ENCODE measurements at regions not wholly inside any gene's neighbourhood (a gene's known extent, or its start where the extent isn't known, plus 50 kb on each side); places are given as distances from the start of the nearest gene placed in this dataset.

- TF ChIP-seq, protein P1, sequence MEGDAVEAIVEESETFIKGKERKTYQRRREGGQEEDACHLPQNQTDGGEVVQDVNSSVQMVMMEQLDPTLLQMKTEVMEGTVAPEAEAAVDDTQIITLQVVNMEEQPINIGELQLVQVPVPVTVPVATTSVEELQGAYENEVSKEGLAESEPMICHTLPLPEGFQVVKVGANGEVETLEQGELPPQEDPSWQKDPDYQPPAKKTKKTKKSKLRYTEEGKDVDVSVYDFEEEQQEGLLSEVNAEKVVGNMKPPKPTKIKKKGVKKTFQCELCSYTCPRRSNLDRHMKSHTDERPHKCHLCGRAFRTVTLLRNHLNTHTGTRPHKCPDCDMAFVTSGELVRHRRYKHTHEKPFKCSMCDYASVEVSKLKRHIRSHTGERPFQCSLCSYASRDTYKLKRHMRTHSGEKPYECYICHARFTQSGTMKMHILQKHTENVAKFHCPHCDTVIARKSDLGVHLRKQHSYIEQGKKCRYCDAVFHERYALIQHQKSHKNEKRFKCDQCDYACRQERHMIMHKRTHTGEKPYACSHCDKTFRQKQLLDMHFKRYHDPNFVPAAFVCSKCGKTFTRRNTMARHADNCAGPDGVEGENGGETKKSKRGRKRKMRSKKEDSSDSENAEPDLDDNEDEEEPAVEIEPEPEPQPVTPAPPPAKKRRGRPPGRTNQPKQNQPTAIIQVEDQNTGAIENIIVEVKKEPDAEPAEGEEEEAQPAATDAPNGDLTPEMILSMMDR (IDR thresholded peaks at IDR 0.05; ENCODE audit: partially characterized antibody, unreplicated experiment): no peak
- no peak for DNase-seq
- no peak overlapping the region for H3K4me3 Mint-ChIP-seq (ENCODE audit: unreplicated experiment)
- peaks cover 10% of the 10 kb centered on the region for H3K4me1 Mint-ChIP-seq (ENCODE audit: low read depth, unreplicated experiment)
- H3K27me3 Mint-ChIP-seq (ENCODE audit: unreplicated experiment): peaks cover 1% of the 10 kb centered on the region
- H3K36me3 Mint-ChIP-seq (ENCODE audit: unreplicated experiment): peaks cover 10% of the 10 kb centered on the region
- H3K9me3 Mint-ChIP-seq (ENCODE audit: unreplicated experiment): peaks cover 3% of the 10 kb centered on the region
- H3K27ac Mint-ChIP-seq (ENCODE audit: unreplicated experiment): no peak overlapping the region
These were observed 314.5 kb downstream of the UTRN start for GRCh38 chr6:144599615-144600014.

GRCh38 chr6:144601221-144601620 is 316.1 kb downstream of the UTRN start:
- Mint-ChIP-seq H3K4me1 (ENCODE audit: low read depth, unreplicated experiment) (peaks cover 4% of the 10 kb centered on the region), H3K27ac (ENCODE audit: unreplicated experiment) (no peak overlapping the region), H3K4me3 (ENCODE audit: unreplicated experiment) (no peak overlapping the region), H3K27me3 (ENCODE audit: unreplicated experiment) (no peaks in the 10 kb centered on the region), H3K9me3 (ENCODE audit: unreplicated experiment) (peaks cover under 1% of the 10 kb centered on the region), H3K36me3 (ENCODE audit: unreplicated experiment) (peaks cover 10% of the 10 kb centered on the region)
- TF ChIP-seq, protein P1 (IDR thresholded peaks at IDR 0.05; ENCODE audit: partially characterized antibody, unreplicated experiment): no peak
- DNase-seq: no peak

DNA sequence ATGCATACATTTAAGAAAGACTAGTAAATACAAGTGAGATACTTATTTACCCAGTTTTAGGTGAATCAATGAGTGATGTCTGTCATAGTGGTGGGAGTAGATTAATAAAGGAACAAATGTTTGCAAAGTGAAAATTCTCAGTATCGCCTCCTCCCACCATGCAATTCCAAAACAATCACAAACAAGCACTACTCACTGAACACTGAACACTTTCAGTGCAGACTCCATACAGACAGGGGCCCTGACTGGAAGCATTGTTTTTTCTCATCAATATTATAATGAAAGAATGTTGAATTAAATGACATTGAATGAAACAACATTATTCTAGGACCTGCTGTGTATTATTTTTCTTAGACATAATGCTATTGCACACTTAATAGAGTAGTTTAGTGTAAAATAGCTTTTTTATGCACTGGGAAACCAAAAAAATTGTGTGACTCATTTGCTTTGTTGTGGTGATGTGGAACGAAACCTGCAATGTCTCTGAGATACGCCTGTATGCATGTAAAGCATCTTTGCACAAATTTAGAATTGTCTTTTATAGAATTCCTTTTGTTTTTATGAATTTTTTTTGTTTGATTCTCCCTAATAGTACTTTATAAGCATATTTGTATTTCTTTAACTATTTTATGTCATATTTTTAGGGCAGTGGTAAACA is 317.5 kb downstream of the UTRN start:
- Mint-ChIP-seq H3K27ac (ENCODE audit: unreplicated experiment) (no peak overlapping the region), H3K27me3 (ENCODE audit: unreplicated experiment) (no peaks in the 10 kb centered on the region), H3K4me1 (ENCODE audit: low read depth, unreplicated experiment) (peaks cover 4% of the 10 kb centered on the region), H3K36me3 (ENCODE audit: unreplicated experiment) (peaks cover 10% of the 10 kb centered on the region), H3K4me3 (ENCODE audit: unreplicated experiment) (no peak overlapping the region), H3K9me3 (ENCODE audit: unreplicated experiment) (no peaks in the 10 kb centered on the region)
- no peak for DNase-seq
- TF ChIP-seq, protein P1 (IDR thresholded peaks at IDR 0.05; ENCODE audit: partially characterized antibody, unreplicated experiment): no peak

- Mint-ChIP-seq H3K27me3 (ENCODE audit: unreplicated experiment) (no peaks in the 10 kb centered on the region), H3K9me3 (ENCODE audit: unreplicated experiment) (no peaks in the 10 kb centered on the region), H3K27ac (ENCODE audit: unreplicated experiment) (no peak overlapping the region), H3K36me3 (ENCODE audit: unreplicated experiment) (peaks cover 6% of the 10 kb centered on the region), H3K4me3 (ENCODE audit: unreplicated experiment) (no peak overlapping the region), H3K4me1 (ENCODE audit: low read depth, unreplicated experiment) (peaks cover 4% of the 10 kb centered on the region)
- DNase-seq: no peak
- TF ChIP-seq, protein P1 (IDR thresholded peaks at IDR 0.05; ENCODE audit: partially characterized antibody, unreplicated experiment): no peak
These were observed 320.9 kb downstream of the UTRN start for GRCh38 chr6:144606083-144606482.

DNA sequence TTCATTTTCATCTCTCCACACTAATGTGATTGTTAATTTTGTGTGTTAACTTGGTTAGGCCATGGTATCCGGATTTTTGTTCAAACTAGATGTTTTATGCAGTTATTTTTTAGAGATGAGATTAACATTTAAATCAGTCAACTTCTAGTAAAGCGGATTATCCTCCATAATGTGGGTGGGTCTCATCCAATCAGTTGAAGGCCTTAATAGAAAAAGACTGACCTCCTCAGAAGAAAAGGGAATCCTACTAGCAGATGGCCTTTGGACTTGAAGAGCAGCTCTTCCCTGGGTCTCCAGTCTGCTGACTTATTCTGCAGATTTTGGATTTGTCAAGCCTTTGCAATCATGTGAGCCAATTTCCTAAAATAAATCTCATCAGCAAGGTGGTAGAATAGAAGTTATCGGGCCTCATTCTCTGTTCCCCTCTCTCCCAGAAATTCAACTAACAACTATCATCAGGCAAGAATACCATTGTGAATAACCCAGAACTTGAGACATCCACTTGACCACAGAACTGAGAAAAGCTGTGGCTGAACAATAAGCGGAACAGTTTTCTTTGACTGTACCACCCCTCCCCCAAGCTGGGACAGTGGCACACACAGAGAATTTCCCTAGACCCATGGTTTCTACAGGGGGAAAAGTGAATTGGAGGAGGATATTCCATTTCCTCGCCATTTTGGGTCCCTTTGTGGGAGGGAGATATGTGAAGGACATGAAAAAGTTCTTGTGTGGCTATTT is 323.0 kb downstream of the UTRN start:
- peaks cover 4% of the 10 kb centered on the region for H3K4me1 Mint-ChIP-seq (ENCODE audit: low read depth, unreplicated experiment)
- TF ChIP-seq, protein P1 (IDR thresholded peaks at IDR 0.05; ENCODE audit: partially characterized antibody, unreplicated experiment): no peak

More for the DNA sequence above, 323.0 kb downstream of the UTRN start:
- no peak overlapping the region for H3K4me3 Mint-ChIP-seq (ENCODE audit: unreplicated experiment)
- DNase-seq: no peak
- no peaks in the 10 kb centered on the region for H3K36me3 Mint-ChIP-seq (ENCODE audit: unreplicated experiment)
- H3K27ac Mint-ChIP-seq (ENCODE audit: unreplicated experiment): no peak overlapping the region
- H3K27me3 Mint-ChIP-seq (ENCODE audit: unreplicated experiment): no peaks in the 10 kb centered on the region
- peaks cover 1% of the 10 kb centered on the region for H3K9me3 Mint-ChIP-seq (ENCODE audit: unreplicated experiment)
